HG03159 (cell line): ENCODE measurements at regions not wholly inside any gene's neighbourhood (a gene's known extent, or its start where the extent isn't known, plus 50 kb on each side); places are given as distances from the start of the nearest gene placed in this dataset.

Source experiments
- ATAC-seq: cut with Tn5 transposase; IDR thresholded peaks from one replicate; pipeline ENCODE4 v1.9.1; 2021; ENCODE audit warnings: mild to moderate bottlenecking, moderate library complexity; ENCODE audit not compliant: unreplicated experiment

- no peak for ATAC-seq
Measured at GRCh38 chr6:123747515-123747914, 56.1 kb upstream of the NKAIN2 start.

GRCh38 chr6:123745895-123746294 lies 57.8 kb upstream of the NKAIN2 start:
- ATAC-seq, result no peak

GRCh38 chr6:123744840-123745239 lies 58.8 kb upstream of the NKAIN2 start:
- no peak for ATAC-seq

- no peak for ATAC-seq
Measured at GRCh38 chr6:123742626-123743025, 61.0 kb upstream of the NKAIN2 start.

- ATAC-seq, result no peak
Measured at GRCh38 chr6:123733180-123733579, 70.5 kb upstream of the NKAIN2 start.

GRCh38 chr6:123716506-123716905 lies 79.8 kb upstream of the TRDN start:
- no peak for ATAC-seq

GRCh38 chr6:123715006-123715863 lies 78.5 kb upstream of the TRDN start:
- peak; percentile 78 for ATAC-seq

GRCh38 chr6:123712831-123713230 lies 76.1 kb upstream of the TRDN start:
- ATAC-seq, result no peak

GRCh38 chr6:123702943-123703342 lies 66.2 kb upstream of the TRDN start:
- ATAC-seq, result no peak

GRCh38 chr6:123687864-123688263 lies 51.1 kb upstream of the TRDN start:
- ATAC-seq, result no peak
